ENCODE measurements at regions not wholly inside any gene's neighbourhood (a gene's known extent, or its start where the extent isn't known, plus 50 kb on each side); places are given as distances from the start of the nearest gene placed in this dataset.

GRCh38 chr4:41418444-41418843, 119.5 kb upstream of the LIMCH1 start:
- no peaks in the 10 kb centered on the region for H3K27me3 Mint-ChIP-seq (ENCODE audit: low read depth)
- no peaks in the 10 kb centered on the region for H3K9me3 Mint-ChIP-seq
- DNase-seq (ENCODE audit: low read depth, low spot score): no peak
- H3K4me1 Mint-ChIP-seq: peaks cover 14% of the 10 kb centered on the region
- no peak overlapping the region for H3K27ac Mint-ChIP-seq (ENCODE audit: unreplicated experiment)
- H3K4me3 Mint-ChIP-seq: no peak overlapping the region
- TF ChIP-seq CTCF (conservative IDR thresholded peaks at IDR 0.05): no peak
- H3K36me3 Mint-ChIP-seq (ENCODE audit: low read depth): no peaks in the 10 kb centered on the region

GRCh38 chr4:41420541-41420940, 117.4 kb upstream of the LIMCH1 start:
- H3K4me1 Mint-ChIP-seq: peaks cover 7% of the 10 kb centered on the region
- no peaks in the 10 kb centered on the region for H3K9me3 Mint-ChIP-seq
- no peak overlapping the region for H3K4me3 Mint-ChIP-seq
- H3K36me3 Mint-ChIP-seq (ENCODE audit: low read depth): no peaks in the 10 kb centered on the region
- TF ChIP-seq CTCF (conservative IDR thresholded peaks at IDR 0.05): no peak
- no peak for DNase-seq (ENCODE audit: low read depth, low spot score)
- no peaks in the 10 kb centered on the region for H3K27me3 Mint-ChIP-seq (ENCODE audit: low read depth)
- no peak overlapping the region for H3K27ac Mint-ChIP-seq (ENCODE audit: unreplicated experiment)

- no peak overlapping the region for H3K27ac Mint-ChIP-seq (ENCODE audit: unreplicated experiment)
- H3K36me3 Mint-ChIP-seq (ENCODE audit: low read depth): no peaks in the 10 kb centered on the region
- no peaks in the 10 kb centered on the region for H3K9me3 Mint-ChIP-seq
- DNase-seq (ENCODE audit: low read depth, low spot score): no peak
- no peaks in the 10 kb centered on the region for H3K27me3 Mint-ChIP-seq (ENCODE audit: low read depth)
- no peak overlapping the region for H3K4me3 Mint-ChIP-seq
- TF ChIP-seq CTCF (conservative IDR thresholded peaks at IDR 0.05): no peak
- peaks cover 27% of the 10 kb centered on the region for H3K4me1 Mint-ChIP-seq
These were observed 114.8 kb upstream of the LIMCH1 start for GRCh38 chr4:41423117-41423516.

- Mint-ChIP-seq H3K4me3 (no peak overlapping the region), H3K4me1 (peaks cover 31% of the 10 kb centered on the region), H3K27ac (ENCODE audit: unreplicated experiment) (no peak overlapping the region), H3K36me3 (ENCODE audit: low read depth) (no peaks in the 10 kb centered on the region), H3K9me3 (no peaks in the 10 kb centered on the region), H3K27me3 (ENCODE audit: low read depth) (no peaks in the 10 kb centered on the region)
- no peak for TF ChIP-seq CTCF (conservative IDR thresholded peaks at IDR 0.05)
- no peak for DNase-seq (ENCODE audit: low read depth, low spot score)
These were observed 113.4 kb upstream of the LIMCH1 start for GRCh38 chr4:41424522-41424921.

- no peak for TF ChIP-seq CTCF (conservative IDR thresholded peaks at IDR 0.05)
- no peaks in the 10 kb centered on the region for H3K36me3 Mint-ChIP-seq (ENCODE audit: low read depth)
- DNase-seq (ENCODE audit: low read depth, low spot score): no peak
- H3K4me3 Mint-ChIP-seq: no peak overlapping the region
- peaks cover 31% of the 10 kb centered on the region for H3K4me1 Mint-ChIP-seq
- H3K9me3 Mint-ChIP-seq: no peaks in the 10 kb centered on the region
- no peaks in the 10 kb centered on the region for H3K27me3 Mint-ChIP-seq (ENCODE audit: low read depth)
- H3K27ac Mint-ChIP-seq (ENCODE audit: unreplicated experiment): no peak overlapping the region
These were observed 112.3 kb upstream of the LIMCH1 start for GRCh38 chr4:41425650-41426049.

GRCh38 chr4:41426539-41426938, 111.4 kb upstream of the LIMCH1 start:
- Mint-ChIP-seq H3K27ac (ENCODE audit: unreplicated experiment) (no peak overlapping the region), H3K4me3 (no peak overlapping the region), H3K4me1 (peaks cover 38% of the 10 kb centered on the region), H3K27me3 (ENCODE audit: low read depth) (no peaks in the 10 kb centered on the region), H3K36me3 (ENCODE audit: low read depth) (no peaks in the 10 kb centered on the region), H3K9me3 (no peaks in the 10 kb centered on the region)
- no peak for DNase-seq (ENCODE audit: low read depth, low spot score)
- no peak for TF ChIP-seq CTCF (conservative IDR thresholded peaks at IDR 0.05)

Measured in neural crest cell (in vitro differentiated cells).